ENCODE measurements at regions not wholly inside any gene's neighbourhood (a gene's known extent, or its start where the extent isn't known, plus 50 kb on each side); places are given as distances from the start of the nearest gene placed in this dataset.

DNA sequence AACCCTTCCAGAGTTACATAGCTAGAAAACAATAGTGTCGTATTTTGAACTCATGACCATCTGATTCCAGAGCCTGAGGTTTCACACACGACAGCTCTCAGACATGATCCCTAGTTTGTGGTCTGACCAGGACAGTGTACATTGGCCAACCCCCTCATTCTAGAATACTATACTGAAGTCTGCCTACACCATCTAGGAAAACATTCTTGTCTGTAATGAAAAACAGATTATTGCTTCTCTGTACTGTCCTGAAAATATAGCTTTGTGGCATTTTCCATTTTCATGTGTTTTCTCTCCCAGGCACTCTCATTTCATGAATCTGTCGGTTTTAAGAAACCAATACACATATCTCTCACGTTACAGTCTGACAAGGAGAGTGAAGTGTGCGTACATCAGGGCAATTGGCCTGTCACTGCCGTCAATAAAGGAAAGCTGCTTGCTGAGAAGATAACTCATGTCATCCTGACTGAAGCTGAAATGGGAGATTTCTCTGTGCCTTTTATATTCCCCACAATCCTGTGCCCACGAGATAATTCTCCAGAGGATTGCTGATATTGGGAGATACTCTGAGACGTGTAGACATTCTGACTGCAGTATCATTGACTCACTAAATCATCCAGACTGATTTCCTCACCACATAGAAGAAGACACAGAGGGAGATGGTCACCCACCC is 585.6 kb downstream of the PLPP3 start:
- TF ChIP-seq, protein P1, sequence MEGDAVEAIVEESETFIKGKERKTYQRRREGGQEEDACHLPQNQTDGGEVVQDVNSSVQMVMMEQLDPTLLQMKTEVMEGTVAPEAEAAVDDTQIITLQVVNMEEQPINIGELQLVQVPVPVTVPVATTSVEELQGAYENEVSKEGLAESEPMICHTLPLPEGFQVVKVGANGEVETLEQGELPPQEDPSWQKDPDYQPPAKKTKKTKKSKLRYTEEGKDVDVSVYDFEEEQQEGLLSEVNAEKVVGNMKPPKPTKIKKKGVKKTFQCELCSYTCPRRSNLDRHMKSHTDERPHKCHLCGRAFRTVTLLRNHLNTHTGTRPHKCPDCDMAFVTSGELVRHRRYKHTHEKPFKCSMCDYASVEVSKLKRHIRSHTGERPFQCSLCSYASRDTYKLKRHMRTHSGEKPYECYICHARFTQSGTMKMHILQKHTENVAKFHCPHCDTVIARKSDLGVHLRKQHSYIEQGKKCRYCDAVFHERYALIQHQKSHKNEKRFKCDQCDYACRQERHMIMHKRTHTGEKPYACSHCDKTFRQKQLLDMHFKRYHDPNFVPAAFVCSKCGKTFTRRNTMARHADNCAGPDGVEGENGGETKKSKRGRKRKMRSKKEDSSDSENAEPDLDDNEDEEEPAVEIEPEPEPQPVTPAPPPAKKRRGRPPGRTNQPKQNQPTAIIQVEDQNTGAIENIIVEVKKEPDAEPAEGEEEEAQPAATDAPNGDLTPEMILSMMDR (IDR thresholded peaks at IDR 0.05 in 8 of 11, conservative IDR thresholded peaks at IDR 0.05 in 3 of 11), result no peak
- TF ChIP-seq POLR2A (IDR thresholded peaks at IDR 0.05) (no peak), POLR2AphosphoS5 (IDR thresholded peaks at IDR 0.05) (no peak)
